Liver (tissue), 3 donors: ENCODE measurements at regions not wholly inside any gene's neighbourhood (a gene's known extent, or its start where the extent isn't known, plus 50 kb on each side); places are given as distances from the start of the nearest gene placed in this dataset.

Source experiments
- TAF1 ChIP-seq: conservative IDR thresholded peaks from 2 replicates; pipeline ENCODE4 v1.6.1; 2016; ENCODE audit warnings: antibody characterized with exemption, mild to moderate bottlenecking
- TF ChIP-seq, protein P1 (sequence below): fragments of 150-350 bp; IDR thresholded peaks from 2 replicates; pipeline ENCODE4 v1.5.1; 2017; ENCODE audit warnings: improper control_type of control experiment, low read depth, low read length; ENCODE audit not compliant: missing input control
- TF ChIP-seq, protein P2 (sequence below): IDR thresholded peaks from 2 replicates; pipeline ENCODE4 v1.6.1; 2016; ENCODE audit warnings: antibody characterized with exemption
- donor health status: healthy.
- donor health status: healthy.

DNA sequence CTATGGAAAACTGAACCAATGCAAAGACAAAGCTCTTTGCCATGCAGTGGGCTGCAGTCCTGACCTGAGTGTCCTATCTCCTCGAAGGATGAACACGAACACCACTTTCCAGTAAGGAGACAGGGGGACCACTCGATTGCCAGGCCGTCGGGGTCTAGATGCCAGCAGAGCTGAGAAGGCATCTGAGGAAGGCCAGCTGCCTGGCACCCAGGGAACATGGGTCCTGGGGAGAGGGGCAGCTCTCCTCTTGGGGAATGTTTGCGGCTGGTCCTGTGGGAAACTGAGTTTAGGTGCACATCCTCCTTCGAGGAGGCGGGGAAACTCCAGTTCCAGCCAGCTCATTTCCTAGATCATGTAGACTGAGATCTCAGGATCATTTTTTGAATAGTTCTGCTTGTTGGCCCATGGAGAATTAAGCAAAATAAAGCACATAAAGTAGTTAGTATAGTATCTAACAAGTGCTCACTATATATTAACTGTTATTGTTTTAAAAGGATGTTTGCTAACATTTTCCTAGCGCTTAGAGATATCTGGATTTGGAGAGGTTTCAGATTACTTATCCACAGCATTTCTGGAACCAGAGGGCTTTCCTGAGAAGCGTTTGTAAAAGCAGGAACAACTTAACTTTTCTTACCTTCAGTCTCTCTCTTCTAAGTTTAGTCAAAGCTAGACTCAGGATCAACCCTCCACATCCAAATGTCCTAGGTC, 225.3 kb upstream of the FOXQ1 start:
- TF ChIP-seq, protein P1, sequence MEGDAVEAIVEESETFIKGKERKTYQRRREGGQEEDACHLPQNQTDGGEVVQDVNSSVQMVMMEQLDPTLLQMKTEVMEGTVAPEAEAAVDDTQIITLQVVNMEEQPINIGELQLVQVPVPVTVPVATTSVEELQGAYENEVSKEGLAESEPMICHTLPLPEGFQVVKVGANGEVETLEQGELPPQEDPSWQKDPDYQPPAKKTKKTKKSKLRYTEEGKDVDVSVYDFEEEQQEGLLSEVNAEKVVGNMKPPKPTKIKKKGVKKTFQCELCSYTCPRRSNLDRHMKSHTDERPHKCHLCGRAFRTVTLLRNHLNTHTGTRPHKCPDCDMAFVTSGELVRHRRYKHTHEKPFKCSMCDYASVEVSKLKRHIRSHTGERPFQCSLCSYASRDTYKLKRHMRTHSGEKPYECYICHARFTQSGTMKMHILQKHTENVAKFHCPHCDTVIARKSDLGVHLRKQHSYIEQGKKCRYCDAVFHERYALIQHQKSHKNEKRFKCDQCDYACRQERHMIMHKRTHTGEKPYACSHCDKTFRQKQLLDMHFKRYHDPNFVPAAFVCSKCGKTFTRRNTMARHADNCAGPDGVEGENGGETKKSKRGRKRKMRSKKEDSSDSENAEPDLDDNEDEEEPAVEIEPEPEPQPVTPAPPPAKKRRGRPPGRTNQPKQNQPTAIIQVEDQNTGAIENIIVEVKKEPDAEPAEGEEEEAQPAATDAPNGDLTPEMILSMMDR = no peak
- TF ChIP-seq TAF1 = no peak
- TF ChIP-seq, protein P2, sequence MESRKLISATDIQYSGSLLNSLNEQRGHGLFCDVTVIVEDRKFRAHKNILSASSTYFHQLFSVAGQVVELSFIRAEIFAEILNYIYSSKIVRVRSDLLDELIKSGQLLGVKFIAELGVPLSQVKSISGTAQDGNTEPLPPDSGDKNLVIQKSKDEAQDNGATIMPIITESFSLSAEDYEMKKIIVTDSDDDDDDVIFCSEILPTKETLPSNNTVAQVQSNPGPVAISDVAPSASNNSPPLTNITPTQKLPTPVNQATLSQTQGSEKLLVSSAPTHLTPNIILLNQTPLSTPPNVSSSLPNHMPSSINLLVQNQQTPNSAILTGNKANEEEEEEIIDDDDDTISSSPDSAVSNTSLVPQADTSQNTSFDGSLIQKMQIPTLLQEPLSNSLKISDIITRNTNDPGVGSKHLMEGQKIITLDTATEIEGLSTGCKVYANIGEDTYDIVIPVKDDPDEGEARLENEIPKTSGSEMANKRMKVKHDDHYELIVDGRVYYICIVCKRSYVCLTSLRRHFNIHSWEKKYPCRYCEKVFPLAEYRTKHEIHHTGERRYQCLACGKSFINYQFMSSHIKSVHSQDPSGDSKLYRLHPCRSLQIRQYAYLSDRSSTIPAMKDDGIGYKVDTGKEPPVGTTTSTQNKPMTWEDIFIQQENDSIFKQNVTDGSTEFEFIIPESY = no peak
